Esophagus squamous epithelium (tissue), 4 donors: ENCODE measurements at regions not wholly inside any gene's neighbourhood (a gene's known extent, or its start where the extent isn't known, plus 50 kb on each side); places are given as distances from the start of the nearest gene placed in this dataset.

ENCODE experiments used
- POLR2A ChIP-seq, 4 donors: fragments of 450-650 bp; IDR thresholded peaks; one replicate each; pipeline ENCODE4 v1.6.1; 2017; ENCODE audit warnings: antibody characterized with exemption in 4 of 4, mild to moderate bottlenecking in 4 of 4, moderate library complexity in 3 of 4
- TF ChIP-seq, protein P1 (sequence below), 6 experiments: fragments of 450-650 bp in 4 of 6; fragments of 200-600 bp in 2 of 6; sonication (generic) in 2 of 6; IDR thresholded peaks; one replicate each; pipeline ENCODE4 v1.5.1; 2016 to 2019; ENCODE audit warnings: antibody characterized with exemption in 6 of 6, mild to moderate bottlenecking in 4 of 6, moderate library complexity in 4 of 6

GRCh38 chr5:113813466-113813865 is 300.0 kb downstream of the YTHDC2 start:
- TF ChIP-seq POLR2A (IDR thresholded peaks at IDR 0.05): no peak
- TF ChIP-seq, protein P1, sequence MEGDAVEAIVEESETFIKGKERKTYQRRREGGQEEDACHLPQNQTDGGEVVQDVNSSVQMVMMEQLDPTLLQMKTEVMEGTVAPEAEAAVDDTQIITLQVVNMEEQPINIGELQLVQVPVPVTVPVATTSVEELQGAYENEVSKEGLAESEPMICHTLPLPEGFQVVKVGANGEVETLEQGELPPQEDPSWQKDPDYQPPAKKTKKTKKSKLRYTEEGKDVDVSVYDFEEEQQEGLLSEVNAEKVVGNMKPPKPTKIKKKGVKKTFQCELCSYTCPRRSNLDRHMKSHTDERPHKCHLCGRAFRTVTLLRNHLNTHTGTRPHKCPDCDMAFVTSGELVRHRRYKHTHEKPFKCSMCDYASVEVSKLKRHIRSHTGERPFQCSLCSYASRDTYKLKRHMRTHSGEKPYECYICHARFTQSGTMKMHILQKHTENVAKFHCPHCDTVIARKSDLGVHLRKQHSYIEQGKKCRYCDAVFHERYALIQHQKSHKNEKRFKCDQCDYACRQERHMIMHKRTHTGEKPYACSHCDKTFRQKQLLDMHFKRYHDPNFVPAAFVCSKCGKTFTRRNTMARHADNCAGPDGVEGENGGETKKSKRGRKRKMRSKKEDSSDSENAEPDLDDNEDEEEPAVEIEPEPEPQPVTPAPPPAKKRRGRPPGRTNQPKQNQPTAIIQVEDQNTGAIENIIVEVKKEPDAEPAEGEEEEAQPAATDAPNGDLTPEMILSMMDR (IDR thresholded peaks at IDR 0.05): no peak
